GM12873 (cell line): ENCODE measurements at regions not wholly inside any gene's neighbourhood (a gene's known extent, or its start where the extent isn't known, plus 50 kb on each side); places are given as distances from the start of the nearest gene placed in this dataset.

ENCODE experiments used
- CTCF ChIP-seq: IDR thresholded peaks from 2 replicates; pipeline ENCODE4 v1.5.1; 2012; ENCODE audit warnings: low read depth, mild to moderate bottlenecking, moderate library complexity, low read length, control low read depth; ENCODE audit not compliant: insufficient read depth; ENCODE audit errors: missing control alignments

- no peak for TF ChIP-seq CTCF
Measured at GRCh38 chr2:125746321-125747164, 909.4 kb upstream of the GYPC start.

GRCh38 chr2:125747165-125747425, 908.9 kb upstream of the GYPC start:
- TF ChIP-seq CTCF, result no peak

GRCh38 chr2:125756431-125756830, 899.5 kb upstream of the GYPC start:
- TF ChIP-seq CTCF, result no peak

- TF ChIP-seq CTCF, result no peak
Measured at GRCh38 chr2:125796784-125797183, 859.2 kb upstream of the GYPC start.

- TF ChIP-seq CTCF, result no peak
Measured at GRCh38 chr2:125797192-125797591, 858.8 kb upstream of the GYPC start.

GRCh38 chr2:125822746-125823145, 833.2 kb upstream of the GYPC start:
- TF ChIP-seq CTCF, result no peak

GRCh38 chr2:125837128-125837527, 818.8 kb upstream of the GYPC start:
- no peak for TF ChIP-seq CTCF
